OCI-LY7 (cell line): ENCODE measurements at regions not wholly inside any gene's neighbourhood (a gene's known extent, or its start where the extent isn't known, plus 50 kb on each side); places are given as distances from the start of the nearest gene placed in this dataset.

Source experiments
- BruUV-seq: library from RNA; stranded (reverse); fragments of 400-500 nt; replicated peaks from 2 replicates; lab custom pipeline; 2021; lab: Mats Ljungman, UMichigan
- CTCF ChIA-PET: fragments of 300-600 bp; sonication (Branson Sonifier 250); formaldehyde crosslinking; loops from one replicate; lab custom pipeline; 2022; ENCODE audit warnings: antibody characterized with exemption; ENCODE audit not compliant: unreplicated experiment; lab: Charles Lee
- POLR2A ChIA-PET: fragments of 300-600 bp; sonication (Branson Sonifier 250); formaldehyde crosslinking; loops from one replicate; lab custom pipeline; 2022; ENCODE audit warnings: antibody characterized with exemption; lab: Charles Lee
- DNase-seq: peaks from one replicate; pipeline ENCODE4 v3.0.0-alpha.2; 2015; ENCODE audit warnings: low spot score
- H2AFZ ChIP-seq: fragments of 200-600 bp; sonication (generic), shearing (Covaris generic); 2 replicates; pipeline ENCODE4 v1.6.1; 2014; ENCODE audit warnings: mild to moderate bottlenecking, antibody characterized with exemption, low read length, moderate library complexity
- H3K27ac ChIP-seq: fragments of 200-600 bp; sonication (generic); 2 replicates; pipeline ENCODE4 v1.5.1; 2014; ENCODE audit warnings: mixed run types, low read depth, mild to moderate bottlenecking, moderate library complexity, low read length, inconsistent platforms; ENCODE audit not compliant: poor library complexity, severe bottlenecking
- H3K36me3 ChIP-seq: fragments of 200-600 bp; sonication (generic); 2 replicates; pipeline ENCODE4 v1.6.1; 2014; ENCODE audit warnings: mild to moderate bottlenecking, antibody characterized with exemption, low read length, moderate library complexity, mixed read lengths; ENCODE audit not compliant: insufficient read depth
- H3K4me1 ChIP-seq: fragments of 200-600 bp; sonication (generic); 2 replicates; pipeline ENCODE4 v1.5.1; 2014; ENCODE audit warnings: mild to moderate bottlenecking, low read length; ENCODE audit not compliant: insufficient read depth, poor library complexity, severe bottlenecking
- H3K4me2 ChIP-seq: fragments of 200-600 bp; sonication (generic); 2 replicates; pipeline ENCODE4 v1.6.1; 2014; ENCODE audit warnings: mild to moderate bottlenecking, low read length
- H3K4me3 ChIP-seq: fragments of 200-600 bp; sonication (generic); 2 replicates; pipeline ENCODE4 v1.5.1; 2014; ENCODE audit warnings: mild to moderate bottlenecking, low read depth, low read length; ENCODE audit not compliant: poor library complexity, severe bottlenecking
- H3K79me2 ChIP-seq: fragments of 200-600 bp; sonication (generic); 2 replicates; pipeline ENCODE4 v1.6.1; 2016; ENCODE audit warnings: low read depth, mild to moderate bottlenecking, low read length, moderate library complexity, mixed read lengths; ENCODE audit not compliant: insufficient read depth
- H3K9me2 ChIP-seq: fragments of 200-600 bp; sonication (generic); 2 replicates; pipeline ENCODE4 v1.6.1; 2016; ENCODE audit warnings: mild to moderate bottlenecking, low read length, mixed read lengths; ENCODE audit not compliant: insufficient read depth
- H3K9me3 ChIP-seq: fragments of 200-600 bp; sonication (generic); 2 replicates; pipeline ENCODE4 v1.6.1; 2014; ENCODE audit warnings: mild to moderate bottlenecking, mixed run types, low read length, mixed read lengths
- H4K20me1 ChIP-seq: fragments of 200-600 bp; sonication (generic); 2 replicates; pipeline ENCODE4 v1.6.1; 2014; ENCODE audit warnings: mild to moderate bottlenecking, antibody characterized with exemption, low read length, moderate library complexity, mixed read lengths; ENCODE audit not compliant: insufficient read depth
- EZH2phosphoT487 ChIP-seq: fragments of 200-600 bp; sonication (generic); IDR thresholded peaks from 2 replicates; pipeline ENCODE4 v1.6.1; 2018; ENCODE audit warnings: low read depth, borderline replicate concordance, mild to moderate bottlenecking, mixed run types, antibody characterized with exemption, low read length, moderate library complexity, mixed read lengths
- intact Hi-C: fragments of 100-400 bp; cut with micrococcal nuclease; formaldehyde crosslinking; loops from one replicate; pipeline ENCODE4 v1.10.0; 2022; ENCODE audit not compliant: unreplicated experiment
- TF ChIP-seq, protein P1 (sequence below): fragments of 200-600 bp; sonication (generic); conservative IDR thresholded peaks from 2 replicates; pipeline ENCODE4 v1.5.1; 2014; ENCODE audit warnings: mild to moderate bottlenecking, antibody characterized with exemption, low read length, moderate library complexity, mixed read lengths

DNA sequence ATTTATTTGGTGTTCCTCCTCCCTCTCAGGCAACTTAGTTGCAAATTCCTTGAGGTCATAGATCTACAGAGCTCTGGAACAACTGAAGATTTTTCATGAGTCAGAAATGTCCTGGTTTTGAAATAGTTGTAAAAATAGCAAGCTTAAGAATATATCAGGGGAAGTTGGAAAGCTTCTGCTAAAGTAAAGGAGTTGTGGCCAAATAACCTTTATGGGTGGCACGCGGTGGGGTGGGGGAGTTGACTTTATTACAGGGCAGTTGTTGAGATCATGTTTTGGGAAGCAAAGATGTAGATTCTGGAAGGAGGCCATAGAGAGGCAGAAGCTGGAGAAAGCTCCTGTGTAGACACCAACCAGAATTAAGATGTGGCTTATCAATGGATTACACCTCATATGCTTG is 326.0 kb upstream of the MTPN start:
- DNase-seq: no peak
- Histone ChIP-seq H4K20me1 (no peaks in the 10 kb centered on the region), H3K79me2 (no peaks in the 10 kb centered on the region), H3K9me3 (peaks cover 57% of the 10 kb centered on the region), H2AFZ (peak overlapping the region; percentile 30; the same call in 1 of the 2 replicates), H3K4me1 (no peaks in the 10 kb centered on the region), H3K4me2 (no peak overlapping the region), H3K27ac (no peak overlapping the region), H3K9me2 (no peaks in the 10 kb centered on the region), H3K4me3 (no peak overlapping the region), H3K36me3 (peaks cover 8% of the 10 kb centered on the region)
- CTCF ChIA-PET: no interaction called here
- intact Hi-C loops: no loop called here
- TF ChIP-seq, protein P1, sequence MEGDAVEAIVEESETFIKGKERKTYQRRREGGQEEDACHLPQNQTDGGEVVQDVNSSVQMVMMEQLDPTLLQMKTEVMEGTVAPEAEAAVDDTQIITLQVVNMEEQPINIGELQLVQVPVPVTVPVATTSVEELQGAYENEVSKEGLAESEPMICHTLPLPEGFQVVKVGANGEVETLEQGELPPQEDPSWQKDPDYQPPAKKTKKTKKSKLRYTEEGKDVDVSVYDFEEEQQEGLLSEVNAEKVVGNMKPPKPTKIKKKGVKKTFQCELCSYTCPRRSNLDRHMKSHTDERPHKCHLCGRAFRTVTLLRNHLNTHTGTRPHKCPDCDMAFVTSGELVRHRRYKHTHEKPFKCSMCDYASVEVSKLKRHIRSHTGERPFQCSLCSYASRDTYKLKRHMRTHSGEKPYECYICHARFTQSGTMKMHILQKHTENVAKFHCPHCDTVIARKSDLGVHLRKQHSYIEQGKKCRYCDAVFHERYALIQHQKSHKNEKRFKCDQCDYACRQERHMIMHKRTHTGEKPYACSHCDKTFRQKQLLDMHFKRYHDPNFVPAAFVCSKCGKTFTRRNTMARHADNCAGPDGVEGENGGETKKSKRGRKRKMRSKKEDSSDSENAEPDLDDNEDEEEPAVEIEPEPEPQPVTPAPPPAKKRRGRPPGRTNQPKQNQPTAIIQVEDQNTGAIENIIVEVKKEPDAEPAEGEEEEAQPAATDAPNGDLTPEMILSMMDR: no peak
- TF ChIP-seq EZH2phosphoT487: no peak
- no TSS peak for BruUV-seq
- POLR2A ChIA-PET: interaction anchor here (1.1 kb wide), 1 partner anchor 11 kb away, joined by 6 read pairs; no protein-coding TSS in a partner anchor

DNA sequence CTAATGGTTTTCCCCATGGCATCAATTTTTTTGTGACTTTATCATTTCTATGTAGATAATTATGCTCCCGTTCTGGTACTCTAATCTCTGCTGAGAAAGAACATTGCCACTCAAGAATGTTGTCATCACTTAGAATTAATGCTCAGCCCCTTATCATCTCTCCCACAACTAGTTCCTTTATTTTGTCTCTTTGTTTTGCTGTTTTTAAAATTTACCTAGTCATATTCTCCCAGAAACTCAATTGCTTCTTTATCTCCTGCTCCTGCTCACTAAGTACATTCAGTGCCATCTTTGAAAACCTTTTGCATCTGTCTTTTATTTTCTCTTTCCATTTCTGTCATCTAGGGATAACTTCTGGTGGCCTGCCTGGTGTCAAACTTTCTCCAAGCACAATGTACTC is 324.9 kb upstream of the MTPN start:
- BruUV-seq: no TSS peak
- POLR2A ChIA-PET: no interaction called here
- Histone ChIP-seq H3K79me2 (no peaks in the 10 kb centered on the region), H3K36me3 (peaks cover 10% of the 10 kb centered on the region), H2AFZ (no peak overlapping the region), H3K4me3 (no peak overlapping the region), H3K27ac (no peak overlapping the region), H3K4me1 (no peaks in the 10 kb centered on the region), H3K9me2 (no peaks in the 10 kb centered on the region), H4K20me1 (no peaks in the 10 kb centered on the region), H3K9me3 (peaks cover 56% of the 10 kb centered on the region), H3K4me2 (no peak overlapping the region)
- no peak for TF ChIP-seq EZH2phosphoT487
- TF ChIP-seq, protein P1: no peak
- CTCF ChIA-PET: no interaction called here
- intact Hi-C loops: no loop called here
- DNase-seq: no peak

DNA sequence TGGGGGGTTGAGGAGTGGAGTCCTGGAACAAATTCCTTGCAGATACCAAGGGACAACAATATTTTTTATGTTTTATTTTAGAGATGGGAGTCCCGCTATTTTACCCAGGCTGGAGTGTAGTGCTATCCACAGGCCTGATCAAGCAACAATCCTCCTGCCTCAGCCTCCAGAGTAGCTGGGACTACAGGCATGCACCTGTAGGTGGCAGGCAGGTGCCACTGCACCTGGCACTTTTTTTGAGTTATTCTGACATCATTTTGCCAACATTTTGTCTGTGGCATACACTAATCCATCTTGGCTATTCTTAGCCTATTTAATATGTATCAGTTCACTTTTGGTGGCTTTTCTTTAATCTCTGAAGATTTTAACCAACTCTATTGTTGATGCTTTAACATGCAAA is 317.8 kb upstream of the MTPN start:
- peak; percentile 60 for DNase-seq
- no peaks in the 10 kb centered on the region for H4K20me1 ChIP-seq
- H3K4me1 ChIP-seq: peaks cover 53% of the 10 kb centered on the region
- H3K36me3 ChIP-seq: peaks cover 20% of the 10 kb centered on the region
- no peak overlapping the region for H3K4me3 ChIP-seq
- H3K27ac ChIP-seq: peak overlapping the region; percentile 89
- no TSS peak for BruUV-seq
- TF ChIP-seq EZH2phosphoT487: no peak
- TF ChIP-seq, protein P1: peak; percentile 74
- peaks cover 36% of the 10 kb centered on the region for H3K9me3 ChIP-seq
- H3K9me2 ChIP-seq: no peaks in the 10 kb centered on the region
- H2AFZ ChIP-seq: no peak overlapping the region
- POLR2A ChIA-PET: interaction anchor here (1.2 kb wide), 1 partner anchor 12 kb away, joined by 5 read pairs; no protein-coding TSS in a partner anchor
- no peak overlapping the region for H3K4me2 ChIP-seq
- intact Hi-C loops: loop anchor here (1.0 to 5.0 kb wide), 4 partner anchors 111 to 493 kb away; no protein-coding TSS in a partner anchor
- CTCF ChIA-PET: no interaction called here
- H3K79me2 ChIP-seq: no peaks in the 10 kb centered on the region
